ENCODE measurements at regions not wholly inside any gene's neighbourhood (a gene's known extent, or its start where the extent isn't known, plus 50 kb on each side); places are given as distances from the start of the nearest gene placed in this dataset.

- TF ChIP-seq CTCF (IDR thresholded peaks at IDR 0.05 in 8 of 11, conservative IDR thresholded peaks at IDR 0.05 in 3 of 11) (no peak), POLR2A (IDR thresholded peaks at IDR 0.05) (no peak)
Observed at GRCh38 chr16:5581908-5582307, 484.3 kb upstream of the EEF2KMT start.
